Nephron progenitor cell (in vitro differentiated cells): ENCODE measurements at regions not wholly inside any gene's neighbourhood (a gene's known extent, or its start where the extent isn't known, plus 50 kb on each side); places are given as distances from the start of the nearest gene placed in this dataset.

Experiments
- DNase-seq: peaks from one replicate; pipeline ENCODE4 v3.0.0; 2021
- H3K27ac Mint-ChIP-seq: 2 replicates; pipeline ENCODE4 v1.8.0; 2021; ENCODE audit warnings: mild to moderate bottlenecking, moderate library complexity, mixed read lengths
- H3K27me3 Mint-ChIP-seq: 2 replicates; pipeline ENCODE4 v1.8.0; 2021; ENCODE audit warnings: mild to moderate bottlenecking, low read depth, mixed read lengths; ENCODE audit not compliant: poor library complexity
- H3K36me3 Mint-ChIP-seq: 2 replicates; pipeline ENCODE4 v1.8.0; 2021; ENCODE audit warnings: low read depth, mixed read lengths
- H3K4me1 Mint-ChIP-seq: 2 replicates; pipeline ENCODE4 v1.8.0; 2021; ENCODE audit warnings: mixed read lengths
- H3K4me3 Mint-ChIP-seq: 2 replicates; pipeline ENCODE4 v1.8.0; 2021; ENCODE audit warnings: mild to moderate bottlenecking, moderate library complexity, mixed read lengths
- H3K9me3 Mint-ChIP-seq: 2 replicates; pipeline ENCODE4 v1.8.0; 2021; ENCODE audit warnings: mild to moderate bottlenecking, moderate library complexity, mixed read lengths
- CTCF ChIP-seq: fragments of 200-600 bp; sonication (generic); IDR thresholded peaks from 2 replicates; pipeline ENCODE4 v1.5.0; 2021; ENCODE audit warnings: antibody characterized with exemption

- TF ChIP-seq CTCF, result no peak
- Mint-ChIP-seq H3K4me3 (no peak overlapping the region), H3K36me3 (no peaks in the 10 kb centered on the region), H3K27ac (no peak overlapping the region), H3K9me3 (peaks cover 3% of the 10 kb centered on the region), H3K27me3 (no peaks in the 10 kb centered on the region), H3K4me1 (no peaks in the 10 kb centered on the region)
- no peak for DNase-seq
Observed at GRCh38 chr2:187799601-187800000, 245.4 kb upstream of the TFPI start.

GRCh38 chr2:187803816-187804215, 249.6 kb upstream of the TFPI start:
- H3K36me3 Mint-ChIP-seq, result no peaks in the 10 kb centered on the region
- no peak for DNase-seq
- H3K9me3 Mint-ChIP-seq, result peaks cover 8% of the 10 kb centered on the region
- no peak overlapping the region for H3K4me3 Mint-ChIP-seq
- no peak for TF ChIP-seq CTCF
- H3K27ac Mint-ChIP-seq, result no peak overlapping the region
- no peaks in the 10 kb centered on the region for H3K4me1 Mint-ChIP-seq
- no peaks in the 10 kb centered on the region for H3K27me3 Mint-ChIP-seq

- no peaks in the 10 kb centered on the region for H3K27me3 Mint-ChIP-seq
- DNase-seq, result no peak
- H3K4me3 Mint-ChIP-seq, result no peak overlapping the region
- peaks cover 4% of the 10 kb centered on the region for H3K4me1 Mint-ChIP-seq
- no peak overlapping the region for H3K27ac Mint-ChIP-seq
- peaks cover 7% of the 10 kb centered on the region for H3K9me3 Mint-ChIP-seq
- no peaks in the 10 kb centered on the region for H3K36me3 Mint-ChIP-seq
- no peak for TF ChIP-seq CTCF
Observed at GRCh38 chr2:187815113-187815512, 260.9 kb upstream of the TFPI start.

GRCh38 chr2:187819624-187820023, 265.4 kb upstream of the TFPI start:
- H3K27me3 Mint-ChIP-seq, result no peaks in the 10 kb centered on the region
- TF ChIP-seq CTCF, result no peak
- DNase-seq, result no peak
- peaks cover 4% of the 10 kb centered on the region for H3K4me1 Mint-ChIP-seq
- H3K9me3 Mint-ChIP-seq, result peaks cover 4% of the 10 kb centered on the region
- H3K4me3 Mint-ChIP-seq, result no peak overlapping the region
- H3K27ac Mint-ChIP-seq, result no peak overlapping the region
- no peaks in the 10 kb centered on the region for H3K36me3 Mint-ChIP-seq

- Mint-ChIP-seq H3K36me3 (no peaks in the 10 kb centered on the region), H3K27me3 (peaks cover 3% of the 10 kb centered on the region), H3K4me3 (no peak overlapping the region), H3K9me3 (peaks cover 5% of the 10 kb centered on the region), H3K27ac (no peak overlapping the region), H3K4me1 (no peaks in the 10 kb centered on the region)
- no peak for TF ChIP-seq CTCF
- DNase-seq, result no peak
Observed at GRCh38 chr2:187825108-187825507, 270.9 kb upstream of the TFPI start.

GRCh38 chr2:187826023-187826422, 271.8 kb upstream of the TFPI start:
- peaks cover 5% of the 10 kb centered on the region for H3K9me3 Mint-ChIP-seq
- TF ChIP-seq CTCF, result no peak

More at GRCh38 chr2:187826023-187826422, 271.8 kb upstream of the TFPI start:
- H3K4me1 Mint-ChIP-seq, result no peaks in the 10 kb centered on the region
- H3K4me3 Mint-ChIP-seq, result no peak overlapping the region
- no peak for DNase-seq
- H3K27me3 Mint-ChIP-seq, result peaks cover 3% of the 10 kb centered on the region
- no peaks in the 10 kb centered on the region for H3K36me3 Mint-ChIP-seq
- H3K27ac Mint-ChIP-seq, result no peak overlapping the region
